HK-2 (cell line): ENCODE measurements at regions not wholly inside any gene's neighbourhood (a gene's known extent, or its start where the extent isn't known, plus 50 kb on each side); places are given as distances from the start of the nearest gene placed in this dataset.
"Not testable (repeated sequence)": the region's sequence is repeated elsewhere in the genome, so short reads cannot be mapped to it uniquely, and the experiment has no call there.

Source experiments
- DNase-seq: peaks from one replicate; pipeline ENCODE4 v3.0.0-alpha.2; 2018; ENCODE audit not compliant: unreplicated experiment

- no peak for DNase-seq
Observed at GRCh38 chr4:104330125-104330905, 164.4 kb downstream of the CXXC4 start.

- DNase-seq: not testable (repeated sequence)
Observed at GRCh38 chr4:104326991-104327694, 167.6 kb downstream of the CXXC4 start.

- DNase-seq: no peak
Observed at GRCh38 chr4:104302731-104303130, 192.0 kb downstream of the CXXC4 start.

GRCh38 chr4:104294811-104295210 is 199.9 kb downstream of the CXXC4 start:
- DNase-seq: peak; percentile 5

GRCh38 chr4:104286867-104287266 is 207.8 kb downstream of the CXXC4 start:
- DNase-seq: no peak

GRCh38 chr4:104283303-104283702 is 211.4 kb downstream of the CXXC4 start:
- no peak for DNase-seq

- DNase-seq: no peak
Observed at GRCh38 chr4:104279744-104280143, 214.9 kb downstream of the CXXC4 start.

GRCh38 chr4:104272966-104273365 is 221.7 kb downstream of the CXXC4 start:
- DNase-seq: no peak

- not testable (repeated sequence) for DNase-seq
Observed at GRCh38 chr4:104269603-104270002, 225.1 kb downstream of the CXXC4 start.

- DNase-seq: no peak
Observed at GRCh38 chr4:104263100-104263499, 231.6 kb downstream of the CXXC4 start.

- DNase-seq: no peak
Observed at GRCh38 chr4:104262678-104263077, 232.0 kb downstream of the CXXC4 start.

GRCh38 chr4:104248726-104249125 is 246.0 kb downstream of the CXXC4 start:
- no peak for DNase-seq

GRCh38 chr4:104235967-104236366 is 258.7 kb downstream of the CXXC4 start:
- no peak for DNase-seq

- DNase-seq: no peak
Observed at GRCh38 chr4:104217526-104217925, 277.2 kb downstream of the CXXC4 start.

- no peak for DNase-seq
Observed at GRCh38 chr4:104211657-104212056, 283.0 kb downstream of the CXXC4 start.

GRCh38 chr4:104210420-104210819 is 284.3 kb downstream of the CXXC4 start:
- no peak for DNase-seq

GRCh38 chr4:104206784-104207183 is 287.9 kb downstream of the CXXC4 start:
- no peak for DNase-seq

- no peak for DNase-seq
Observed at GRCh38 chr4:104205116-104205515, 289.6 kb downstream of the CXXC4 start.

- DNase-seq: no peak
Observed at GRCh38 chr4:104188301-104188700, 306.4 kb downstream of the CXXC4 start.

GRCh38 chr4:104169437-104169836 is 325.3 kb downstream of the CXXC4 start:
- DNase-seq: no peak

- DNase-seq: no peak
Observed at GRCh38 chr4:104166749-104167148, 327.9 kb downstream of the CXXC4 start.

- DNase-seq: no peak
Observed at GRCh38 chr4:104163820-104164219, 330.9 kb downstream of the CXXC4 start.

GRCh38 chr4:104146048-104146447 is 348.6 kb downstream of the CXXC4 start:
- no peak for DNase-seq
